ENCODE measurements at regions not wholly inside any gene's neighbourhood (a gene's known extent, or its start where the extent isn't known, plus 50 kb on each side); places are given as distances from the start of the nearest gene placed in this dataset.

DNA sequence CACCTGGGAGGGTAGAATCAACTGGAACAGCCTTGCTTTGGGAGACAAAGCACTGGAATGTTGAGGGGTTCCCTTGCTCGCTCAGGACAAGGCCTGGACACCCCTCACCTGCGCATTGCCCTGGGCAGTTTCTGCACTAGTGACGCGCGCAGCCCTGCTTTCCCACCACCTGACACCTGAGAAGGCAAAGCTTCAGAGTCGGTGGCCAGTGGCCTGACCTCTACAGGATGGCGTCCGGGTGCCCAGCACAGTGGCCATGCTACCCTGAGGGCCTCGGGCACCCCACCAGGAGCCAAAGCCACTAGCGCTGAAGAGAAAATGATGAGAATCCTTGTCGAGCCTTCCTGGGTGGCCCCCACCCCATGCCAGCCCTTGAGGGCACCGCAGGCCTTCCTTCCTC is 161.3 kb downstream of the OLFM1 start (continued):
- TF ChIP-seq, protein P1, sequence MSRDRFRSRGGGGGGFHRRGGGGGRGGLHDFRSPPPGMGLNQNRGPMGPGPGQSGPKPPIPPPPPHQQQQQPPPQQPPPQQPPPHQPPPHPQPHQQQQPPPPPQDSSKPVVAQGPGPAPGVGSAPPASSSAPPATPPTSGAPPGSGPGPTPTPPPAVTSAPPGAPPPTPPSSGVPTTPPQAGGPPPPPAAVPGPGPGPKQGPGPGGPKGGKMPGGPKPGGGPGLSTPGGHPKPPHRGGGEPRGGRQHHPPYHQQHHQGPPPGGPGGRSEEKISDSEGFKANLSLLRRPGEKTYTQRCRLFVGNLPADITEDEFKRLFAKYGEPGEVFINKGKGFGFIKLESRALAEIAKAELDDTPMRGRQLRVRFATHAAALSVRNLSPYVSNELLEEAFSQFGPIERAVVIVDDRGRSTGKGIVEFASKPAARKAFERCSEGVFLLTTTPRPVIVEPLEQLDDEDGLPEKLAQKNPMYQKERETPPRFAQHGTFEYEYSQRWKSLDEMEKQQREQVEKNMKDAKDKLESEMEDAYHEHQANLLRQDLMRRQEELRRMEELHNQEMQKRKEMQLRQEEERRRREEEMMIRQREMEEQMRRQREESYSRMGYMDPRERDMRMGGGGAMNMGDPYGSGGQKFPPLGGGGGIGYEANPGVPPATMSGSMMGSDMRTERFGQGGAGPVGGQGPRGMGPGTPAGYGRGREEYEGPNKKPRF (IDR thresholded peaks at IDR 0.05; ENCODE audit: low read depth, low read length) = no peak
- TF ChIP-seq DACH1 (IDR thresholded peaks at IDR 0.05; ENCODE audit: partially characterized antibody) = no peak
- TF ChIP-seq NUFIP1 (IDR thresholded peaks at IDR 0.05; ENCODE audit: partially characterized antibody) = no peak

DNA sequence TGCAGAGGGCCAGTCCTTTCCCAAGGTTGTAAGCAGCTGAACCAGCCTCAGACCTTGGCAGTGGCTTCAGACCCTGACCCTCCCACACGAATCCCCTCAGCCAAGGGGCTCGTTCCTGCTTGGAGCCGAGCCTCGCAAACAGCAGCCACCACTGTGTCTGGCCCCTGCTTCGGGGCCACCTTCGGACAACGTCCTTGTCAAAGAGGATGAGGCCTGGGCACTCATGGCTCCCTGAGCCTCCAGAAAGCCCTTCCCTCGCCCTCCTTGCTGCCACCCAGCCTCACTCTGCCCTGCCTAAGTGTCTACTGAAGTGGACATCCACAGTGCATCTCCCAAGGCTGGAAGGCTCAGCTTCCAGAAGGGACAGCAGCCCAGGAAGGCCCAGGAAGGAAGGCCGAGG is 161.7 kb downstream of the OLFM1 start:
- ATAC-seq = no peak
- Histone ChIP-seq H3K79me2 (ENCODE audit: control insufficient read depth, insufficient read depth, low read length) (no peaks in the 10 kb centered on the region), H4K20me1 (replicated peaks; ENCODE audit: control insufficient read depth, insufficient read depth, low read length) (peaks cover 22% of the 10 kb centered on the region), H3K9me3 (replicated peaks; ENCODE audit: control insufficient read depth, insufficient read depth, low read depth, low read length) (no peaks in the 10 kb centered on the region), H3K4me1 (replicated peaks in 1 of 2; ENCODE audit: control insufficient read depth in 2 of 2, insufficient read depth in 2 of 2, low read length in 2 of 2) (peaks cover 0 to 3% of the 10 kb centered on the region in 2 experiments; a peak in 1 of 5 replicates), H3K27ac (ENCODE audit: extremely low read depth, low read depth, low read length) (no peak overlapping the region), H3K9ac (ENCODE audit: insufficient read depth in 1 of 2, low read depth in 2 of 2, low read length in 2 of 2) (no peak overlapping the region), H2AFZ (ENCODE audit: low read depth, low read length) (no peak overlapping the region), H3K4me2 (ENCODE audit: insufficient read depth, low read length) (no peak overlapping the region), H3K9me1 (ENCODE audit: control insufficient read depth, insufficient read depth, low read length) (no peaks in the 10 kb centered on the region), H3K4me3 (no peak overlapping the region), H3K27me3 (ENCODE audit: control insufficient read depth in 2 of 2, insufficient read depth in 2 of 2, low read length in 2 of 2) (peaks cover 8 to 89% of the 10 kb centered on the region in 2 experiments; a peak in 4 of 5 replicates), H3K36me3 (ENCODE audit: control insufficient read depth, insufficient read depth, low read length) (no peaks in the 10 kb centered on the region)
- DNase-seq (ENCODE audit: extremely low read depth in 1 of 4, low spot score in 3 of 4) = no peak
- in situ Hi-C loops (cut with MboI) = no loop called here
- intact Hi-C loops (cut with micrococcal nuclease) = no loop called here
- ChIA-PET CTCF (ENCODE audit: low intra/inter-chr PET ratio) (no interaction called here), POLR2A (no interaction called here)
- FAIRE-seq = no peak
- WGBS (ENCODE audit: insufficient coverage, low coverage, missing lambda C conversion rate) = 0% methylated on average over 8 of the region's 9 CpGs
- no TSS peak for BruUV-seq (replicated peaks)
- TF ChIP-seq FOS (IDR thresholded peaks at IDR 0.05; ENCODE audit: extremely low read depth, insufficient read length) = no peak
- TF ChIP-seq, protein P2, sequence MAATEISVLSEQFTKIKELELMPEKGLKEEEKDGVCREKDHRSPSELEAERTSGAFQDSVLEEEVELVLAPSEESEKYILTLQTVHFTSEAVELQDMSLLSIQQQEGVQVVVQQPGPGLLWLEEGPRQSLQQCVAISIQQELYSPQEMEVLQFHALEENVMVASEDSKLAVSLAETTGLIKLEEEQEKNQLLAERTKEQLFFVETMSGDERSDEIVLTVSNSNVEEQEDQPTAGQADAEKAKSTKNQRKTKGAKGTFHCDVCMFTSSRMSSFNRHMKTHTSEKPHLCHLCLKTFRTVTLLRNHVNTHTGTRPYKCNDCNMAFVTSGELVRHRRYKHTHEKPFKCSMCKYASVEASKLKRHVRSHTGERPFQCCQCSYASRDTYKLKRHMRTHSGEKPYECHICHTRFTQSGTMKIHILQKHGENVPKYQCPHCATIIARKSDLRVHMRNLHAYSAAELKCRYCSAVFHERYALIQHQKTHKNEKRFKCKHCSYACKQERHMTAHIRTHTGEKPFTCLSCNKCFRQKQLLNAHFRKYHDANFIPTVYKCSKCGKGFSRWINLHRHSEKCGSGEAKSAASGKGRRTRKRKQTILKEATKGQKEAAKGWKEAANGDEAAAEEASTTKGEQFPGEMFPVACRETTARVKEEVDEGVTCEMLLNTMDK (IDR thresholded peaks at IDR 0.05; ENCODE audit: borderline replicate concordance, insufficient read depth, low read depth, low read length, poor library complexity, severe bottlenecking) = no peak
- TF ChIP-seq ZNF121 (CRISPR knock-in tag; conservative IDR thresholded peaks at IDR 0.05) = no peak
- TF ChIP-seq, protein P3, sequence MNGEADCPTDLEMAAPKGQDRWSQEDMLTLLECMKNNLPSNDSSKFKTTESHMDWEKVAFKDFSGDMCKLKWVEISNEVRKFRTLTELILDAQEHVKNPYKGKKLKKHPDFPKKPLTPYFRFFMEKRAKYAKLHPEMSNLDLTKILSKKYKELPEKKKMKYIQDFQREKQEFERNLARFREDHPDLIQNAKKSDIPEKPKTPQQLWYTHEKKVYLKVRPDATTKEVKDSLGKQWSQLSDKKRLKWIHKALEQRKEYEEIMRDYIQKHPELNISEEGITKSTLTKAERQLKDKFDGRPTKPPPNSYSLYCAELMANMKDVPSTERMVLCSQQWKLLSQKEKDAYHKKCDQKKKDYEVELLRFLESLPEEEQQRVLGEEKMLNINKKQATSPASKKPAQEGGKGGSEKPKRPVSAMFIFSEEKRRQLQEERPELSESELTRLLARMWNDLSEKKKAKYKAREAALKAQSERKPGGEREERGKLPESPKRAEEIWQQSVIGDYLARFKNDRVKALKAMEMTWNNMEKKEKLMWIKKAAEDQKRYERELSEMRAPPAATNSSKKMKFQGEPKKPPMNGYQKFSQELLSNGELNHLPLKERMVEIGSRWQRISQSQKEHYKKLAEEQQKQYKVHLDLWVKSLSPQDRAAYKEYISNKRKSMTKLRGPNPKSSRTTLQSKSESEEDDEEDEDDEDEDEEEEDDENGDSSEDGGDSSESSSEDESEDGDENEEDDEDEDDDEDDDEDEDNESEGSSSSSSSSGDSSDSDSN (IDR thresholded peaks at IDR 0.05; ENCODE audit: borderline replicate concordance in 1 of 2, low read depth in 2 of 2, low read length in 2 of 2) = no peak
- no peak for TF ChIP-seq ZNF282 (CRISPR knock-in tag; IDR thresholded peaks at IDR 0.05)
- TF ChIP-seq, protein P4, sequence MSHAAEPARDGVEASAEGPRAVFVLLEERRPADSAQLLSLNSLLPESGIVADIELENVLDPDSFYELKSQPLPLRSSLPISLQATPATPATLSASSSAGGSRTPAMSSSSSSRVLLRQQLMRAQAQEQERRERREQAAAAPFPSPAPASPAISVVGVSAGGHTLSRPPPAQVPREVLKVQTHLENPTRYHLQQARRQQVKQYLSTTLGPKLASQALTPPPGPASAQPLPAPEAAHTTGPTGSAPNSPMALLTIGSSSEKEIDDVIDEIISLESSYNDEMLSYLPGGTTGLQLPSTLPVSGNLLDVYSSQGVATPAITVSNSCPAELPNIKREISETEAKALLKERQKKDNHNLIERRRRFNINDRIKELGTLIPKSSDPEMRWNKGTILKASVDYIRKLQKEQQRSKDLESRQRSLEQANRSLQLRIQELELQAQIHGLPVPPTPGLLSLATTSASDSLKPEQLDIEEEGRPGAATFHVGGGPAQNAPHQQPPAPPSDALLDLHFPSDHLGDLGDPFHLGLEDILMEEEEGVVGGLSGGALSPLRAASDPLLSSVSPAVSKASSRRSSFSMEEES (CRISPR knock-in tag; IDR thresholded peaks at IDR 0.05) = no peak
- TF ChIP-seq ZNF764 (CRISPR knock-in tag; IDR thresholded peaks at IDR 0.05; ENCODE audit: low read depth) = no peak
- TF ChIP-seq ZNF184 (CRISPR knock-in tag; IDR thresholded peaks at IDR 0.05) = no peak

Measured in K562 (cell line).